ENCODE measurements at regions not wholly inside any gene's neighbourhood (a gene's known extent, or its start where the extent isn't known, plus 50 kb on each side); places are given as distances from the start of the nearest gene placed in this dataset.

- ATAC-seq (no peak), DNase-seq (ENCODE audit: low spot score) (no peak)
- Histone ChIP-seq H3K27me3 (ENCODE audit: insufficient read depth) (no peaks in the 10 kb centered on the region), H3K9me2 (ENCODE audit: insufficient read depth) (no peaks in the 10 kb centered on the region), H3K36me3 (ENCODE audit: insufficient read depth) (no peaks in the 10 kb centered on the region), H3K4me1 (ENCODE audit: insufficient read depth) (no peaks in the 10 kb centered on the region), H4K20me1 (replicated peaks; ENCODE audit: insufficient read depth) (no peaks in the 10 kb centered on the region), H3K4me2 (no peak overlapping the region), H3F3A (replicated peaks; ENCODE audit: low read depth) (no peaks in the 10 kb centered on the region), H3K27ac (ENCODE audit: low read depth) (no peak overlapping the region), H3K79me2 (replicated peaks; ENCODE audit: insufficient read depth) (no peaks in the 10 kb centered on the region), H3K4me3 (no peak overlapping the region), H2AFZ (no peak overlapping the region)
- no peak for TF ChIP-seq ZNF331 (CRISPR knock-in tag; IDR thresholded peaks at IDR 0.05; ENCODE audit: low read depth)
- TF ChIP-seq POLR2AphosphoS5 (IDR thresholded peaks at IDR 0.05; ENCODE audit: low read depth) = no peak
- TF ChIP-seq CREB1 (CRISPR knock-in tag; IDR thresholded peaks at IDR 0.05; ENCODE audit: low read depth) = no peak
- no peak for TF ChIP-seq NANOG (IDR thresholded peaks at IDR 0.05; ENCODE audit: borderline replicate concordance)
- no peak for TF ChIP-seq EZH2phosphoT487 (IDR thresholded peaks at IDR 0.05; ENCODE audit: unreplicated experiment)
- TF ChIP-seq EZH2 (IDR thresholded peaks at IDR 0.05; ENCODE audit: low read depth, unreplicated experiment) = no peak
- TF ChIP-seq CTCF (conservative IDR thresholded peaks at IDR 0.05; ENCODE audit: low read depth in 2 of 2) = no peak
- no peak for TF ChIP-seq ETS1 (IDR thresholded peaks at IDR 0.05)
- TF ChIP-seq ZNF114 (CRISPR knock-in tag; IDR thresholded peaks at IDR 0.05) = no peak
- TF ChIP-seq ZNF462 (CRISPR knock-in tag; IDR thresholded peaks at IDR 0.05) = no peak
- TF ChIP-seq REST (IDR thresholded peaks at IDR 0.05; ENCODE audit: unreplicated experiment) = no peak
- no peak for TF ChIP-seq STAT1 (IDR thresholded peaks at IDR 0.05; ENCODE audit: unreplicated experiment)
- no peak for TF ChIP-seq JUNB (IDR thresholded peaks at IDR 0.05; ENCODE audit: unreplicated experiment)
- Mint-ChIP-seq H3K4me1 (peaks cover 3% of the 10 kb centered on the region; the same call in 1 of the 3 replicates), H3K27me3 (ENCODE audit: insufficient read depth, low read depth, poor library complexity) (no peaks in the 10 kb centered on the region), H3K9me3 (peaks cover 4% of the 10 kb centered on the region; the same call in 2 of the 3 replicates), H3K27ac (no peak overlapping the region), H3K36me3 (ENCODE audit: low read depth) (no peaks in the 10 kb centered on the region), H3K4me3 (no peak overlapping the region)
Measured at GRCh38 chr18:33934258-33934657, 290.5 kb downstream of the NOL4 start.

Measured in GM23338 (cell line).